WI38 (cell line): ENCODE measurements at regions not wholly inside any gene's neighbourhood (a gene's known extent, or its start where the extent isn't known, plus 50 kb on each side); places are given as distances from the start of the nearest gene placed in this dataset.

ENCODE experiments used
- H3K4me3 ChIP-seq: 2 replicates; pipeline ENCODE4 v1.5.1; 2011; ENCODE audit warnings: low read depth, mild to moderate bottlenecking, control low read depth, low read length
- TF ChIP-seq, protein P1 (sequence below): IDR thresholded peaks from 2 replicates; pipeline ENCODE4 v1.5.1; 2012; ENCODE audit warnings: low read depth, mild to moderate bottlenecking, control low read depth, low read length

DNA sequence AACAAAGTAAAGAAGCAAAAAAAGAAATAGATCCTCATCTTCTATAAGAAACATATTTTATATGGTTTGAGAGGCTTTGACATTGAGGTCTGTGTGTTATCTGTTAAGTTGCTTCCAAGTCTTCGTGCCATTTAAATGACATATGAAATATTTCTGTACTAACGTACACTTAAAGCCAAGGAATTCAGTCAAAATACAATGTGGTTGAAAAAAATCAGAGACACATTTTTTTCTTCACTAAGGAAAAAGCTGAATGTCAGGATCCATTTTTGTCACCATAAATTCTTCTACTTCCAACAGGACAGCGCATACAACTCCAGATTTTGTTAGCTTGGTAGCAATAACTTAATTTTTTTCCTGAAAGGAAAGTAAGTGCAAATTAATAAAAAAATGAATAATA lies 168.5 kb downstream of the FAT4 start:
- no peak overlapping the region for H3K4me3 ChIP-seq
- TF ChIP-seq, protein P1, sequence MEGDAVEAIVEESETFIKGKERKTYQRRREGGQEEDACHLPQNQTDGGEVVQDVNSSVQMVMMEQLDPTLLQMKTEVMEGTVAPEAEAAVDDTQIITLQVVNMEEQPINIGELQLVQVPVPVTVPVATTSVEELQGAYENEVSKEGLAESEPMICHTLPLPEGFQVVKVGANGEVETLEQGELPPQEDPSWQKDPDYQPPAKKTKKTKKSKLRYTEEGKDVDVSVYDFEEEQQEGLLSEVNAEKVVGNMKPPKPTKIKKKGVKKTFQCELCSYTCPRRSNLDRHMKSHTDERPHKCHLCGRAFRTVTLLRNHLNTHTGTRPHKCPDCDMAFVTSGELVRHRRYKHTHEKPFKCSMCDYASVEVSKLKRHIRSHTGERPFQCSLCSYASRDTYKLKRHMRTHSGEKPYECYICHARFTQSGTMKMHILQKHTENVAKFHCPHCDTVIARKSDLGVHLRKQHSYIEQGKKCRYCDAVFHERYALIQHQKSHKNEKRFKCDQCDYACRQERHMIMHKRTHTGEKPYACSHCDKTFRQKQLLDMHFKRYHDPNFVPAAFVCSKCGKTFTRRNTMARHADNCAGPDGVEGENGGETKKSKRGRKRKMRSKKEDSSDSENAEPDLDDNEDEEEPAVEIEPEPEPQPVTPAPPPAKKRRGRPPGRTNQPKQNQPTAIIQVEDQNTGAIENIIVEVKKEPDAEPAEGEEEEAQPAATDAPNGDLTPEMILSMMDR, result no peak

DNA sequence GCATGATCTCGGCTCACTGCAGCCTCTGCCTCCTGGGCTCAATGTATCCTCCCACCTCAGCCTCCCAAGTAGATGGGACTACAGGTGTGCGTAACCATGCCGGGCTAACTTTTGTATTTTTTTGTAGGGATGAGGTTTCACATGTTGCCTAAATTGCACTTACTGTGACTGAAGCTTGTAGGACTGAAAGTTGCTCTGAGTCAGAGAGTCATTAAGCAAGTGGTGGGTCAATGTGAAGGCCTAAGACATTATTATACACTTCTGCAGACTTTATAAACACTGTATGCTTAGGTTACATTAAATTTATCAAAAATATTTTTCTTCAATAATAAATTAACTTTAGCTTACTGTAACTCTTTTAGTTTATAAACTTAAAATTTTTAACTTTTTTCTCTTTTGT lies 170.2 kb downstream of the FAT4 start:
- no peak overlapping the region for H3K4me3 ChIP-seq
- TF ChIP-seq, protein P1, result no peak

DNA sequence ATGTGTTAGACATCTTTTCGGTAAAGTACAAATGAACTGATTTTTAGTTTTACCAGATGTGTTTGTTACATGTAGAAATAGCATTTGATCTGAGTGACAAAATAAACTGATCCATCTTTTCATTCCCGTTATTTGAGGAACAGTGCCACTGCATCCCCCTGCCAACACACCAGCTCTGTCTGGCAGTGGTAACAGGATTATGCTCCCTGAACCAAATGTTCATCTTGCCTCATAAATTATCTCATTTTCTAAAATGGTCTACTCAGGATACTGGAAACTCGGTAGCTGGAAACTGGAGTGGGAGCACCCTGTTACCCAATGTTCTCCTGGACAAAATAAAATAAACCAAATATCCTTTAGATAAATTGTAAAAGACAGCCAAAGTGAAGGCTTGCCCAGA lies 171.6 kb downstream of the FAT4 start:
- TF ChIP-seq, protein P1, result no peak

DNA sequence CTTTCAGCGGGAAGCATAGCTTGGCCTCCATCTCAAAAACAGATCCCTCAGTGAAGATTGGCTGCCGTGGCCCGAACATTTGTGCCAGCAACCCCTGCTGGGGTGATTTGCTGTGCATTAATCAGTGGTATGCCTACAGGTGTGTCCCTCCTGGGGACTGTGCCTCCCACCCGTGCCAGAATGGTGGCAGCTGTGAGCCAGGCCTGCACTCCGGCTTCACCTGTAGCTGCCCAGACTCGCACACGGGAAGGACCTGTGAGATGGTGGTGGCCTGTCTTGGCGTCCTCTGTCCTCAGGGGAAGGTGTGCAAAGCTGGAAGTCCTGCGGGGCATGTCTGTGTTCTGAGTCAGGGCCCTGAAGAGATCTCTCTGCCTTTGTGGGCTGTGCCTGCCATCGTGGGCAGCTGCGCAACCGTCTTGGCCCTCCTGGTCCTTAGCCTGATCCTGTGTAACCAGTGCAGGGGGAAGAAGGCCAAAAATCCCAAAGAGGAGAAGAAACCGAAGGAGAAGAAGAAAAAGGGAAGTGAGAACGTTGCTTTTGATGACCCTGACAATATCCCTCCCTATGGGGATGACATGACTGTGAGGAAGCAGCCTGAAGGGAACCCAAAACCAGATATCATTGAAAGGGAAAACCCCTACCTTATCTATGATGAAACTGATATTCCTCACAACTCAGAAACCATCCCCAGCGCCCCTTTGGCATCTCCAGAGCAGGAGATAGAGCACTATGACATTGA lies 175.4 kb downstream of the FAT4 start:
- H3K4me3 ChIP-seq, result no peak overlapping the region
- TF ChIP-seq, protein P1, result no peak

More for the DNA sequence above, 171.6 kb downstream of the FAT4 start:
- no peak overlapping the region for H3K4me3 ChIP-seq

DNA sequence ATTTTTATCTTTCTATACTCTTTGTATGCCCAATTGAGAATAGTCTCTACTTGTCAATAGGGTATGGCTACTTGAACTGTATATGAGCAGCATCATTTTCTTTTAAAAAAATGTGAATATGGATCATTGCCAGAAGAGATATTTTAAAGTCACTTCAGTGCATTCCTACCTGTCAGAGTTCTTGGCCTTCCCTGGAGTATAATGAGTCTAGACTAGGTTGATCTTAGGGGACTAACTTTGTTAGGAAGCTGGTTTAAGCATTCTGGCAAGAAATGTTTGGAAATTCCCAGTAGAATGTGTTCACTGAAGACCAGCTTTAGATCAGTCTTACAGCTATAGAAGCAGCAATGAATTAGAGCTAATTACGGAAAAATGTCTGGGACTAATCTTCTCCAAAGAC lies 178.2 kb downstream of the FAT4 start:
- no peak overlapping the region for H3K4me3 ChIP-seq
- TF ChIP-seq, protein P1, result no peak

DNA sequence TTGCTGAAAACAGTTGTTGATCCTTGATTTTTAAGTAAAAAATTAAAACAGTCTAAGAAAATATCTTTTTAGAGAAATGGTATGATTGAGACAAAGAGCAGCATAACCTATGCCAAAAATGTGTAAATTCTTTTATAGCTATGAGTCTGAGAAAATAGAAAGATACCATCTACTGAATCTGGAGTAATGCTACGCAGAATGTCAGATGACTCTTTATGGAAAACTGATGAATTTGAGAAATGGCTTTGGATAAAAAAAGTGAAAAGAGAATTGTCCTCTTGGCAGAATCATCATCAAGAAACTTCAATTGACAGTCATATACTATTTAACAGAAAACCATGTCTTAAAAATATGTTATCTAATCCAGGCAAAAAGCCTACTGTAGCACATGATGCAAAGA lies 183.1 kb downstream of the FAT4 start:
- no peak overlapping the region for H3K4me3 ChIP-seq
- TF ChIP-seq, protein P1, result no peak

DNA sequence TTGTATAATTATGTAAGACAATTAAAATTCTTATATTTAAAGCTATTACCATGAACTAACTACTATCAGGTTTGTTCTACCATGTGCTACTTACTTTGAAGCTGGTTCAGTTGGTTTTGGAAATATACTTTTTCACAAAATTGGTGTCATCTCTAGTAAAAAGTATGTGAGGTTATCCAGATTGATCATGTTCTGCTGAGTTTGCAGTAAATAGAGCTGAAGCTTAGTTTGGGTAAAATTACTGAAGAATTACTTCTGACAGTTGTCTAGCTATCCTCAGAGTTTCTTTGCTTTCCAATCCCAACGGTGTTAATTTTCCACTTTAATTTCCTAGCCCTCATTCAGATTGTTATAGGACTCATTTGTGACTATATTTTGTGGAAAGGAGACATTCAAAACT lies 184.2 kb downstream of the FAT4 start:
- TF ChIP-seq, protein P1, result no peak
- H3K4me3 ChIP-seq, result no peak overlapping the region
